LoVo (cell line): ENCODE measurements at regions not wholly inside any gene's neighbourhood (a gene's known extent, or its start where the extent isn't known, plus 50 kb on each side); places are given as distances from the start of the nearest gene placed in this dataset.

ENCODE experiments used
- DNase-seq: peaks from one replicate; pipeline ENCODE4 v3.0.0-alpha.2; 2016; ENCODE audit warnings: low spot score

- DNase-seq = no peak
Measured at GRCh38 chr4:125517831-125518230, 203.1 kb downstream of the FAT4 start.

GRCh38 chr4:125518281-125518680, 203.5 kb downstream of the FAT4 start:
- no peak for DNase-seq

GRCh38 chr4:125519371-125520146, 204.8 kb downstream of the FAT4 start:
- DNase-seq = no peak

GRCh38 chr4:125520258-125520990, 205.7 kb downstream of the FAT4 start:
- no peak for DNase-seq

GRCh38 chr4:125522588-125522987, 207.8 kb downstream of the FAT4 start:
- DNase-seq = no peak

DNA sequence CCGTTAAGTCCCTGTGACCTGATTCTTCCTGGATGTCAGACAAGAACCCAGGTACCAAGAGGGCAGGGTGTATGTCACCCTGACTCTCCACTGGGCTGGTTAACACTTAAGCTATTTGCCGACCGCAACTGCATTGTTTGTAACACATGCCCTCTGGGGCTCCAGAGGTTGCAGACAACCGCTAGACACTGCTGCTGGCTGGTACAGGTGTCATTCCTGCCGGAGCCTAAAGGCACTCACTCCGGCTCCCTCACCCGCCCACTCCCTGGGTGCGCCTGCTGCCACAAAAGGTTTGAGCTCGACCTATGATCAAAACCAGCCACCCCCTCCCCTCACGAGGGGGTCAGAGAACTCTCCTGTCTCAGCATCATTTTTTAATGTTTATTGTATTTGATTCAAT, 208.2 kb downstream of the FAT4 start:
- no peak for DNase-seq

DNA sequence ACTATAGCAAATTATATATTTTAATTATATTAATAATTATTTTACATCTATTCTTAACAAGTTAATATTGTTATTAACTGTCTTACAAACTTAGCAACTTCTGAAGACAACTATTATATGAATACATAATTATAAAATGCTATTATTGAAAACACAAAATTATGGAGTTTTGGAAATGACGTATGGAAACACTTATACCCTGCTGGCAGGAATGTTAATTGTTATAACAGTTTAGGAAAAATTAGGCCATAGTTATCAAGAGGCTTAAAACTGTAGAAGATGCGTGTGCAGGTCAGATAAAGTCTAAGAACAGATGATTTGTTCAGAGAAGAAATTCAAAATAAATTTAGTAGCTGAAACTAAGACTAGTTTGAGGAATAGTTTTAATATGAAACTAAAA, 211.7 kb downstream of the FAT4 start:
- DNase-seq = no peak

DNA sequence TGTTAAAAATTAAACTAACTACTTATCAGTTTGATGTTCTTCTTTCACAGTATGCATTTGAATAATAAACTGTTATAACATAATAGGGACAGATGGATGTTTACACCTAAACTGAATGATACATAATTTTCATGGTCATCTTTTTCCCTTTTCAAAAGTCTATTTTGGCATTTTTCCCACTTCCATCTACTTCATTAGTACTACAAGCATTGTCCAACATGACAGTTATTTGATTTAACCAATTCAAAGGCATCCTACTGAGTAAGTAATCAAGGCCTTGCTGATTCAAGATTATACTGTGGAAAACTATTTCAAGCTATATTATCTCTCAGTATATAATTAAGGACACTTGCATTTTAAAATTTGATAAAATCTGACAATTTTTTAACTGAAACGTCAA, 212.9 kb downstream of the FAT4 start:
- no peak for DNase-seq

DNA sequence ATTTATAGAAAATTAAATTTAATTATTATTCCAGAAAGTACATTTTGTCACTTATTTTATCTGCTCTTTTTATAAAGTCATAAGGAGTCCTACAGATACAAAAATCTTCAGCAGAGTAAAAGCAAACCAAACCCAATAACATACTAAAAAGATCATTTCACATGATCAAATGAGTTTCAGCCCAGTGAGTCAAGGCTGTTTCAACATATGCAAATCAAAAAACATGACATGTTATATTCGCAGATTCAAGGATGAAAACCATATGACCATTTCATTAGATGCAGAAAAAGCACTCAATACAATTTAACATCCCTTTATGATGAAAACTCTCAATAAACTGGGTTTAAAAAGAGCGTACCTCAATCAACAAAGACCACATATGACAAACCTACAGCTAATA, 214.3 kb downstream of the FAT4 start:
- DNase-seq = no peak

DNA sequence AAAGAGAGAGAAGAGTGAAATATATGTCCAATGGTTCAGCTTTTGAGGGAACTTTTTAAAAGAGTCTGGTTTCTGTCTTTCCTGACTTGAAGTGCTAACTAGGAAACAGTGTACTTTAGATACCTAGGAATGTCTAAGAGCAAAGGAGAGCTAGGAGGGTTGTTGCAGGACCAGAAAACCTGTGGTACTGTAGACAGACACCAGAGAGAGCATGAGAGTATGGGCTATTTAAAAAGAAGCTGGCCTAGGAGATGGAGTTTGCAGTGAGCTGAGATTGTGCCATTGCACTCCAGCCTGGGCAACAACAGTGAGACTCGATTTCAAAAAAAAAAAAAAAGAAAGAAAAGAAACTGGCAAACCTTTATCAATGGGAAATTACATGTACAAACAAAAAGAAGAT, 223.9 kb downstream of the FAT4 start:
- no peak for DNase-seq

- no peak for DNase-seq
Measured at GRCh38 chr4:125539691-125540090, 224.9 kb downstream of the FAT4 start.

DNA sequence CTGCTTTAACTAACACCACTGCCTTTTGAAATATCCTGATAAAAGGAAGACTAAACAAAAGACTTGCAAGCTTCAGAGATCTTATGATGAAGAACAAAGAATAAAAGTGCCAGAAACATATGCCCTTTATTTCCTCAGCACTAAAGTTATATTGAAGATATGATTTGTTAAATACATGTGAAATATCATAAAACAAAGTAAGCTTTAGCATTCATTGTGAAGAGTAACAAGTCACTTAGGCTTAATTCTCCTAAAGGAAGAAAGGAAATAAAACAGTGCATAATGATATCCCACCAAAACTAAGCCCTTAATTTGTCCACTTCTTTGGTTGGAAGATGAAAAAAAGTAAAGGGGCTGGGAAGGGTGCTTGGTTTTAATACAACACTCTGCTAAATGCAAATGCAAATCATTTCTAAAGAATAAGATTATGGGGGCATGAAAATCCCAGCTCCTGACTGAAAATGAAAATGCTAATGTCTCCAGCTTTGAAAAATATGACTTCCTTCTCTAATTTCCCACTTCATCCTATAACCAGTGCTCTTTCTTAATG, 227.2 kb downstream of the FAT4 start:
- DNase-seq = no peak

DNA sequence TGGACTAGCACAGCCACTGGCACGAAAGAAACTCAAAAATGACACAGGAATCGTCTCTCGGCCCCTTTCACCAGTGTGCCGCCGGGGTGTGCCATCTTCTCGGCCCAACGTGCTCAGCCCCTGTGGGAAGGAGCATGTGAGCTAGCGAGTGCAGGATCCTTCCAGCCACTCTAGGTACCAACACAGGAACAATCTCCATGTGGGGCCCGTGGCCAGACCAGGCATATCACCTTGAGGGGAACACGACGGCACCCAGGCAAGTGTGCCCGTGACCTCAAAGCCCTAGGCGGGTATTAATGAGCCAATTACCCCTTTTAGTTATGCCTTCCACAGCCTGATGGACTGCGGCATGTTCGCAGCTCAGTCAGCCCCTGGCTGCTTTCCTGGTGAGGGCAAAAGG, 231.5 kb downstream of the FAT4 start:
- DNase-seq = no peak

DNA sequence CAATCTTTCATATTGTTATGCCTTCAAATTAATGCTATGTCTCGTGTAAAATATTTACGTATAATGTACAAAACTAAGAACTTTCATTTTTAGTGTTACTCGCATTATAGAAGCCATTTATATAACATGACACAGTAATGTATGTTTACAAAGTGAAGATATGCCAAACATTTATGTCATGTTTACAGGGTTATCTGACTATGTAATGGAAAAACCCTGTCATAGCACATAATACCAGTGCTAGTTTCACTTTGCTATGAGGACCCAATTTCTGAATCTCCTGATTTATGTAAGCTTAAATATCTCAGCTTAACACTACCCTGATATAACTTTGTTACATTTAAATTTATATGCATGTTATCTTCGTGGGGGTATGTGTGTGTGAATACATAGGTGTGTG, 233.1 kb downstream of the FAT4 start:
- DNase-seq = no peak

- DNase-seq = no peak
Measured at GRCh38 chr4:125550769-125551168, 236.0 kb downstream of the FAT4 start.

DNA sequence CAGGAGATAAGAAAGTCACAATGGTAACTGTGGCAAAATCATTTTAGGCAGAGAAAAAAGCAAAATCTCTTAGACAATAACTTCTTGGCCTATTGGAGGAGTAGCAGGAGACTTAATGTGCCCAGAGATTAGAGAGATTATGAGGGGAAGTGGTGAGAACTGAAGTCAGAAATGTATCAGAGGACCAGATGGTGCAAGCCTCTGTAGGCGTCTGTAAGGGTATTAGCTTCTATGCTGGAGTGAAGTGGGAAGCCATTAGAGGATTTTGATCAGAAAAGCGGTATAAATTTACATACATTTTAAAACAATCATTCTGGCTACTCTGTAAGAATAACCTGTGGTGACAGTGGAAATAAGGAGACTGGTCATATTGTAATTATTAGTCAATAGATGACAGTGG, 236.7 kb downstream of the FAT4 start:
- no peak for DNase-seq

DNA sequence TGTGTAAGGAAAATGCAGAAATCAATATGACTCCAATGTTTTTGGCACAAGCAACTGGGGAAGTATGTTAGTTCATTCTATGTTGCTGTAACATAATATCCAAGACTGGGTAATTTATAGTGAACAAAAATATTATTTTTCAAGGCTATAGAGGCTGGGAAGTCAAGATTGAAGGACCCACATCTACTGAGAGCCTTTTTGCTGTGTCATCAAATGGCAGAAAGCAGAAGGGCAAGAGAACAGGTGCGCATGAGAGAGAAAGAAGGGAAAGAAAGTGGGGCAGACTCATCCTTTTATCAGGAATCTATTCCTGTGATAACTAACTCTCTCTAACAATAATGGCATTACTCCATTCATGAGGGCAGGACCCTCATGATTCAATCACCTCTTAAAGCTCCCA, 237.2 kb downstream of the FAT4 start:
- no peak for DNase-seq

GRCh38 chr4:125572601-125573000, 257.8 kb downstream of the FAT4 start:
- no peak for DNase-seq

DNA sequence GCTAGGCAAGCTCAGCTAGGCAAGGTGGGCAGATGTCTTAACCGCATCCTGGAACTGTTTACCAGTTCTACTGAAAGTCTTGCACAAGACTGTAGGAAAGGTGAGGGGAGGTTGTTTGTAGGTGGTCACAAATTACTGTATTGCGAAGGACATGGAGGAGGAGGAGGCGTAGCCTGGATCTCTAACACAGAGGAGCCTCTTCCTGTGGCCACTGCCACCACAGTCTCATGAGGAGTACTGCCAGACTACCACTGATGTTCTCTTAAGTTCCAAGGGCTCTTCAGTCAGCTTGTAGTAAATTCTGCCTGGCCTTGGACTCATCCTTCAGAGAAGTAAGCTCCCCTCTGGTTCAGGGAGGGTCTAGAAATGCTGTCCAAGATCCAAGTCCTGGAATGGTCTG, 258.6 kb downstream of the FAT4 start:
- DNase-seq = no peak

- no peak for DNase-seq
Measured at GRCh38 chr4:125573786-125574185, 259.0 kb downstream of the FAT4 start.

GRCh38 chr4:125582302-125582701, 267.5 kb downstream of the FAT4 start:
- no peak for DNase-seq

DNA sequence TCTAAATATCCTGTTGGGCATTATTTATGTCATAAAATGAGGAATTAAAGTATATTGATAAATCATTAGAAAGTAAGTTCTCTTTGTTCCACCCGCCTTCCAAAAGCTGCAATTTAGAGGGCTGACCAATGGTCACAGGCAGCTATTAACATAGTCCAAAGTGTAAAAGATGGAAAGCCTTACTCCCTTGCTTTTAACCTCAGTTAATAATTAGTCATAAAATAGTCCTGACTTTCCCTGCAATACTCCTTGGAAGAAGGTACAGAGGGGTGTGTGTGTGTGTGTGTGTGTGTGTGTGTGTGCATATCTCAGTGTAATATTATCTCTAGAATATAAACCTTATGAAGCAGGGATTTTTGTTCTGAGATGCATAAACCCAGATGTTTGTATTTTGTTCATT, 275.4 kb downstream of the FAT4 start:
- no peak for DNase-seq

DNA sequence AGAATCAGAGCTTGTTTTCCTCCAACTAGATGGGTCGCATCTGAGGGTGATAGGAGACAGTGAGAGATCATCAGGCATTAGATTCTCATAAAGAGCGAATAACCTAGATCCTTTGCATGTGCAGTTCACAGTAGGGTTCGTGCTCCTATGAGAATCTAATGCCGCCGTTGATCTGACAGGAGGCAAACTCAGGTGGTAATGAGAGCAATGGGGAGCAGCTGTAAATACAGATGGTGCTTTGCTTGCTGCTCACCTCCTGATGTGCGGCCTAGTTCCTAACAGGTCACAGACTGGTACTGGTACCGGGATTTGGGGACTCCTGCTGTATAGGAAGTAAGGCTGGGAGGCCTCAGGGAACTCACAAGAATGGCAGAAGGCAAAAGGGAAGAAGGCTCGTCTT, 276.5 kb downstream of the FAT4 start:
- DNase-seq = no peak
